ENCODE measurements at regions not wholly inside any gene's neighbourhood (a gene's known extent, or its start where the extent isn't known, plus 50 kb on each side); places are given as distances from the start of the nearest gene placed in this dataset.

GRCh38 chr12:13547283-13547682 is 350.8 kb downstream of the EMP1 start:
- TF ChIP-seq SP1 (IDR thresholded peaks at IDR 0.05), result no peak
- TF ChIP-seq BHLHE40 (IDR thresholded peaks at IDR 0.05; ENCODE audit: borderline replicate concordance), result no peak
- no peak for TF ChIP-seq FOXK2 (IDR thresholded peaks at IDR 0.05)

Measured in HEK293T (cell line).